Smooth muscle cell (in vitro differentiated cells): ENCODE measurements at regions not wholly inside any gene's neighbourhood (a gene's known extent, or its start where the extent isn't known, plus 50 kb on each side); places are given as distances from the start of the nearest gene placed in this dataset.
"Not testable (repeated sequence)": the region's sequence is repeated elsewhere in the genome, so short reads cannot be mapped to it uniquely, and the experiment has no call there.

ENCODE experiments used
- DNase-seq: peaks from one replicate; lab custom pipeline; 2025; ENCODE audit not compliant: unreplicated experiment; lab: John Stamatoyannopoulos, UW
- H2AFZ ChIP-seq: fragments of 200-600 bp; sonication (generic); 2 replicates; pipeline ENCODE4 v1.6.0; 2016; ENCODE audit warnings: antibody characterized with exemption, low read depth, mild to moderate bottlenecking
- H3F3A ChIP-seq: fragments of 200-600 bp; sonication (generic); 2 replicates; pipeline ENCODE4 v1.6.0; 2017; ENCODE audit warnings: antibody characterized with exemption, low read depth
- H3K27ac ChIP-seq: fragments of 200-600 bp; sonication (generic); 2 replicates; pipeline ENCODE4 v1.5.1; 2016; ENCODE audit warnings: low read depth, mild to moderate bottlenecking
- H3K27me3 ChIP-seq: fragments of 200-600 bp; sonication (generic); 2 replicates; pipeline ENCODE4 v1.6.1; 2016; ENCODE audit warnings: low read depth, mild to moderate bottlenecking
- H3K36me3 ChIP-seq: fragments of 200-600 bp; sonication (generic); 2 replicates; pipeline ENCODE4 v1.5.1; 2016; ENCODE audit warnings: low read depth
- H3K4me1 ChIP-seq: fragments of 200-600 bp; sonication (generic); 2 replicates; pipeline ENCODE4 v1.5.1; 2016; ENCODE audit warnings: low read depth
- H3K4me2 ChIP-seq: fragments of 200-600 bp; sonication (generic); 2 replicates; pipeline ENCODE4 v1.6.0; 2016; ENCODE audit warnings: mild to moderate bottlenecking
- H3K4me3 ChIP-seq: fragments of 200-600 bp; sonication (generic); 2 replicates; pipeline ENCODE4 v1.5.1; 2016; ENCODE audit warnings: mild to moderate bottlenecking
- H3K79me2 ChIP-seq: fragments of 200-600 bp; sonication (generic); 2 replicates; pipeline ENCODE4 v1.6.0; 2016; ENCODE audit warnings: low read depth, mild to moderate bottlenecking
- H3K9ac ChIP-seq: fragments of 200-600 bp; sonication (generic); 2 replicates; pipeline ENCODE4 v1.6.0; 2016; ENCODE audit warnings: low read depth
- H3K9me3 ChIP-seq: fragments of 200-600 bp; sonication (generic); replicated peaks from 2 replicates; pipeline ENCODE4 v1.5.1; 2016; ENCODE audit warnings: low read depth
- H4K20me1 ChIP-seq: fragments of 200-600 bp; sonication (generic); 2 replicates; pipeline ENCODE4 v1.6.0; 2016; ENCODE audit warnings: low read depth
- CTCF ChIP-seq: fragments of 200-600 bp; sonication (generic); IDR thresholded peaks from 2 replicates; pipeline ENCODE4 v1.5.1; 2017; ENCODE audit warnings: borderline replicate concordance, mild to moderate bottlenecking, antibody characterized with exemption; ENCODE audit not compliant: insufficient read depth, poor library complexity, severe bottlenecking
- WGBS: methylation state at CpG from one replicate; pipeline ENCODE4 v1.1.7; 2016; ENCODE audit warnings: low lambda C conversion rate; 5-methylcytosine and 5-hydroxymethylcytosine counted together

- no peak for DNase-seq
- H2AFZ ChIP-seq = no peak overlapping the region
- 81% methylated on average over 13 of the region's 13 CpGs for WGBS
These were observed 59.3 kb upstream of the URI1 start for GRCh38 chr19:29882719-29883105.

GRCh38 chr19:29884044-29884443 is 58.0 kb upstream of the URI1 start:
- Histone ChIP-seq H3K27me3 (peaks cover 4% of the 10 kb centered on the region), H3K4me1 (no peaks in the 10 kb centered on the region), H3K9me3 (no peaks in the 10 kb centered on the region), H3F3A (no peaks in the 10 kb centered on the region), H3K9ac (no peak overlapping the region), H3K4me3 (no peak overlapping the region), H3K4me2 (no peak overlapping the region), H3K79me2 (no peaks in the 10 kb centered on the region), H3K36me3 (no peaks in the 10 kb centered on the region), H2AFZ (no peak overlapping the region), H4K20me1 (no peaks in the 10 kb centered on the region), H3K27ac (no peak overlapping the region)
- DNase-seq = no peak
- no peak for TF ChIP-seq CTCF
- WGBS = 89% methylated on average over 2 of the region's 2 CpGs

More at GRCh38 chr19:29882719-29883105, 59.3 kb upstream of the URI1 start:
- Histone ChIP-seq H4K20me1 (no peaks in the 10 kb centered on the region), H3K27ac (no peak overlapping the region), H3K27me3 (peaks cover 4% of the 10 kb centered on the region), H3K79me2 (no peaks in the 10 kb centered on the region), H3K4me2 (no peak overlapping the region), H3K9me3 (no peaks in the 10 kb centered on the region), H3F3A (no peaks in the 10 kb centered on the region), H3K36me3 (no peaks in the 10 kb centered on the region), H3K9ac (no peak overlapping the region), H3K4me1 (no peaks in the 10 kb centered on the region), H3K4me3 (no peak overlapping the region)
- TF ChIP-seq CTCF = no peak

- DNase-seq = no peak
- Histone ChIP-seq H3K9ac (no peak overlapping the region), H3K4me3 (no peak overlapping the region), H3F3A (no peaks in the 10 kb centered on the region), H3K9me3 (no peaks in the 10 kb centered on the region), H3K27ac (no peak overlapping the region), H3K4me2 (no peak overlapping the region), H3K27me3 (peaks cover 4% of the 10 kb centered on the region), H3K36me3 (no peaks in the 10 kb centered on the region), H3K4me1 (no peaks in the 10 kb centered on the region), H2AFZ (no peak overlapping the region), H4K20me1 (no peaks in the 10 kb centered on the region), H3K79me2 (no peaks in the 10 kb centered on the region)
- WGBS = 90% methylated on average over 9 of the region's 9 CpGs
- TF ChIP-seq CTCF = no peak
These were observed 57.6 kb upstream of the URI1 start for GRCh38 chr19:29884466-29884865.

GRCh38 chr19:29886106-29886505 is 55.9 kb upstream of the URI1 start:
- not testable (repeated sequence) for DNase-seq, H3K9ac ChIP-seq, H4K20me1 ChIP-seq, H3K36me3 ChIP-seq, H3K27me3 ChIP-seq, H3K27ac ChIP-seq, H3K4me3 ChIP-seq, H3K9me3 ChIP-seq, H3F3A ChIP-seq, H3K79me2 ChIP-seq, H3K4me2 ChIP-seq, H2AFZ ChIP-seq, H3K4me1 ChIP-seq
- 89% methylated on average over 7 of the region's 7 CpGs for WGBS
